ENCODE measurements at regions not wholly inside any gene's neighbourhood (a gene's known extent, or its start where the extent isn't known, plus 50 kb on each side); places are given as distances from the start of the nearest gene placed in this dataset.

- no peak for ATAC-seq
- DNase-seq: no peak
- Histone ChIP-seq H3K4me1 (no peaks in the 10 kb centered on the region), H3K27ac (no peak overlapping the region), H3K27me3 (ENCODE audit: low read depth) (peaks cover 11% of the 10 kb centered on the region), H3K9me3 (no peaks in the 10 kb centered on the region), H3K4me3 (no peak overlapping the region), H3K36me3 (no peaks in the 10 kb centered on the region)
- intact Hi-C loops (cut with DNase I): no loop called here
- TF ChIP-seq CTCF (IDR thresholded peaks at IDR 0.05): no peak
Measured at GRCh38 chr2:240351826-240352426, 83.5 kb upstream of the GPC1 start.

GRCh38 chr2:240353086-240353798, 82.2 kb upstream of the GPC1 start:
- Histone ChIP-seq H3K4me3 (no peak overlapping the region), H3K36me3 (no peaks in the 10 kb centered on the region), H3K9me3 (no peaks in the 10 kb centered on the region), H3K27me3 (ENCODE audit: low read depth) (peaks cover 11% of the 10 kb centered on the region), H3K4me1 (no peaks in the 10 kb centered on the region), H3K27ac (no peak overlapping the region)
- ATAC-seq: no peak
- peak; percentile 34 for DNase-seq
- TF ChIP-seq CTCF (IDR thresholded peaks at IDR 0.05): no peak
- intact Hi-C loops (cut with DNase I): no loop called here

GRCh38 chr2:240353944-240354343, 81.5 kb upstream of the GPC1 start:
- H3K36me3 ChIP-seq: no peaks in the 10 kb centered on the region
- peak; percentile 23 for DNase-seq
- H3K4me1 ChIP-seq: no peaks in the 10 kb centered on the region
- no peak for TF ChIP-seq CTCF (IDR thresholded peaks at IDR 0.05)
- no peak for ATAC-seq
- intact Hi-C loops (cut with DNase I): no loop called here
- peaks cover 11% of the 10 kb centered on the region for H3K27me3 ChIP-seq (ENCODE audit: low read depth)
- no peak overlapping the region for H3K27ac ChIP-seq
- H3K9me3 ChIP-seq: no peaks in the 10 kb centered on the region
- H3K4me3 ChIP-seq: no peak overlapping the region

- Histone ChIP-seq H3K27ac (no peak overlapping the region), H3K36me3 (no peaks in the 10 kb centered on the region), H3K27me3 (ENCODE audit: low read depth) (peaks cover 11% of the 10 kb centered on the region), H3K4me3 (no peak overlapping the region), H3K9me3 (peaks cover 2% of the 10 kb centered on the region), H3K4me1 (no peaks in the 10 kb centered on the region)
- intact Hi-C loops (cut with DNase I): no loop called here
- ATAC-seq (no peak), DNase-seq (peak; percentile 28)
- TF ChIP-seq CTCF (IDR thresholded peaks at IDR 0.05): no peak
Measured at GRCh38 chr2:240355001-240355891, 80.2 kb upstream of the GPC1 start.

- DNase-seq (peak; percentile 34), ATAC-seq (no peak)
Measured at GRCh38 chr2:240355962-240356361, 79.5 kb upstream of the GPC1 start.

More at GRCh38 chr2:240355962-240356361, 79.5 kb upstream of the GPC1 start:
- H3K27ac ChIP-seq: no peak overlapping the region
- H3K9me3 ChIP-seq: peaks cover 6% of the 10 kb centered on the region
- peaks cover 11% of the 10 kb centered on the region for H3K27me3 ChIP-seq (ENCODE audit: low read depth)
- no peaks in the 10 kb centered on the region for H3K36me3 ChIP-seq
- H3K4me3 ChIP-seq: no peak overlapping the region
- H3K4me1 ChIP-seq: no peaks in the 10 kb centered on the region
- intact Hi-C loops (cut with DNase I): no loop called here
- no peak for TF ChIP-seq CTCF (IDR thresholded peaks at IDR 0.05)

Measured in lower lobe of right lung (tissue), 2 donors.